ENCODE measurements at regions not wholly inside any gene's neighbourhood (a gene's known extent, or its start where the extent isn't known, plus 50 kb on each side); places are given as distances from the start of the nearest gene placed in this dataset.
"Not testable (repeated sequence)": the region's sequence is repeated elsewhere in the genome, so short reads cannot be mapped to it uniquely, and the experiment has no call there.

DNA sequence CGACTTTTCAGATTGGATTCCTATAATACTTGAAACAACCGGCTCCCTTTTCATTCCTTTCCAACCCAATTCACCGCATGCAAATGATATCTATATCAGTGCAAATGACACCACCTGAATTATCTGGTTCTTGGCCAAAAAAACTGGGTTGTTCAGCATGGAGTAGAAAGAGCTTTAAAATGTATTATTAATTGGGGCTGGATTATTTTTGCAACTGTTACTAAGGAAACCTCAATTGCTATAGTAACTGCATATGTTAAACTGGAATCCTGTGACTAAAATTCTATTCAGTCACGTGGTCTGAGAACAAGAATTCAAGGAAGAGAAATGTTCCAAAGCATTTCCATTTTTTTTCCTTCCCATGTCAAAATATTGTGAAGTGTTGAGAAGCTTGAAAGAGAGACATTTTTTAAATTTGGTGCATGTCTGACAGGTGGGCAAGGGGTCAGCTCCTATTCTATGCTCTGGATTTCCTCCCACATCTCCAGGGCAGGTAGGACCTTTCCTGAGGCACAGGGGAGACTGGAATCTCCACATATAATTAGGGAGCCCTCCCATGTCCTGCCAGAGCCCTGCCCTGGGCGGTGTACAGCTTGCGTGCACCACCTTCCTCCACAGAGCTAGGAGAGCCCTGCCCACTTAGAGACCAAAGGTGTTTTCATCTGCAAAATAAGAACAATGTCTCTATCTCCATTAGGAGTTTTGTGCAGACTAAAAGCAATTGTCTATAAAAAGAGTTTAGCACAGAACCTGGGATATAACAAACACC, 899.6 kb downstream of the TUBA3C start:
- DNase-seq (ENCODE audit: extremely low read depth in 1 of 4, low spot score in 3 of 4); intact Hi-C loops (cut with micrococcal nuclease); H3K9me1 ChIP-seq (ENCODE audit: control insufficient read depth, insufficient read depth, low read length); H3K36me3 ChIP-seq (ENCODE audit: control insufficient read depth, insufficient read depth, low read length); H3K27ac ChIP-seq (ENCODE audit: extremely low read depth, low read depth, low read length); CTCF ChIA-PET (ENCODE audit: low intra/inter-chr PET ratio); POLR2A ChIA-PET; H3K4me2 ChIP-seq (ENCODE audit: insufficient read depth, low read length); in situ Hi-C loops (cut with MboI); FAIRE-seq; H2AFZ ChIP-seq (ENCODE audit: low read depth, low read length); H3K79me2 ChIP-seq (ENCODE audit: control insufficient read depth, insufficient read depth, low read length); H4K20me1 ChIP-seq (replicated peaks; ENCODE audit: control insufficient read depth, insufficient read depth, low read length); H3K27me3 ChIP-seq (ENCODE audit: control insufficient read depth in 2 of 2, insufficient read depth in 2 of 2, low read length in 2 of 2); ATAC-seq; H3K9me3 ChIP-seq (replicated peaks; ENCODE audit: control insufficient read depth, insufficient read depth, low read depth, low read length); H3K4me3 ChIP-seq; H3K4me1 ChIP-seq (replicated peaks in 1 of 2; ENCODE audit: control insufficient read depth in 2 of 2, insufficient read depth in 2 of 2, low read length in 2 of 2); H3K9ac ChIP-seq (ENCODE audit: insufficient read depth in 1 of 2, low read depth in 2 of 2, low read length in 2 of 2); BruUV-seq (replicated peaks): not testable (repeated sequence)
- 0% methylated on average over 1 of the region's 6 CpGs for WGBS (ENCODE audit: insufficient coverage, low coverage, missing lambda C conversion rate)
- TF ChIP-seq, protein P1, sequence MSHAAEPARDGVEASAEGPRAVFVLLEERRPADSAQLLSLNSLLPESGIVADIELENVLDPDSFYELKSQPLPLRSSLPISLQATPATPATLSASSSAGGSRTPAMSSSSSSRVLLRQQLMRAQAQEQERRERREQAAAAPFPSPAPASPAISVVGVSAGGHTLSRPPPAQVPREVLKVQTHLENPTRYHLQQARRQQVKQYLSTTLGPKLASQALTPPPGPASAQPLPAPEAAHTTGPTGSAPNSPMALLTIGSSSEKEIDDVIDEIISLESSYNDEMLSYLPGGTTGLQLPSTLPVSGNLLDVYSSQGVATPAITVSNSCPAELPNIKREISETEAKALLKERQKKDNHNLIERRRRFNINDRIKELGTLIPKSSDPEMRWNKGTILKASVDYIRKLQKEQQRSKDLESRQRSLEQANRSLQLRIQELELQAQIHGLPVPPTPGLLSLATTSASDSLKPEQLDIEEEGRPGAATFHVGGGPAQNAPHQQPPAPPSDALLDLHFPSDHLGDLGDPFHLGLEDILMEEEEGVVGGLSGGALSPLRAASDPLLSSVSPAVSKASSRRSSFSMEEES (CRISPR knock-in tag; IDR thresholded peaks at IDR 0.05) = peak; percentile 73
- TF ChIP-seq RAD51 (IDR thresholded peaks at IDR 0.05; ENCODE audit: borderline replicate concordance, low read depth) = peak; percentile 36; the same call in 1 of the 2 replicates

DNA sequence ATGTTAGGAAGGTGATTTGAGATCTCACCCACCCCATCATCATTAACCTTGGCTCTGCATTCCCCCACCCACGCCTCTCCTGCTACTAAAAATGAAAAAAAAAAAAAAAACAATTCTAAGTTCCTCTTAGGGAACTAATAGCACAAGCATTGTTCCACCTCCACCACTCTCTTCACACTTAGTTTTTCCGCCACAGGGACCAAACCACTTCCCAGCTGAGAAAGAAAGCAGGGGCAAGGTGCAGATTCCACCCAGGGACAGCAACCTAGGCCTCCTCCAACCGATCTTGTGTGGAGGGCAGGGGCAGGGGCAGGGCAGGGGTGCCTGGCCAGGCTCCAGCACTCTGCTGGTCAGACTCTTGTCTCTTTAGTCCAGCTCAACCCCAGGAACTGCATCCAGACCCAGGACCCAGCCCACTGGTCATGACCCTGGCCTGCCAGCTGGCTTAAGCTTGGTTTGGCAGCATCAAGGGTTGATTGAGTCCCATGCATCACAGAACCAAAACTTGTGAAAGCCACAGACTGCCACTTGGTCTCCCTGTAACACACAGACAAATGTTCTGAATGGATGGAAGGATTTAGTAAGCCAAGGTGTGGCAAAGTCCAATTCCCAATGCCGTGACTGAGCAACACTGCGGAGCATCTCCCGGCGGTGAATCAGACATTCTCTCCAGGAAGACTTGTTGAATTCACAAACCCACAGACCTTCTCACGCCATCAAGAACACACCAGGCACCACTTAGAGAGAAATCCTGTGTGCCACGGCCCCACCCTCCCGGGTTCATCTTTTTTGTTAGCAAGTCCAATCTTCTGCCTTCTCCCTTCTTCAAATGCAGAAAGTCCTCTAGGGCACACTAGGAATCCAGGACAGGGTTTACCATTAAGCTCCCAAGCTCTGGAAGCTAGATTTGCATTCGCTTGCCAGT, 900.5 kb downstream of the TUBA3C start:
- ATAC-seq; H3K79me2 ChIP-seq (ENCODE audit: control insufficient read depth, insufficient read depth, low read length); POLR2A ChIA-PET; H3K9ac ChIP-seq (ENCODE audit: insufficient read depth in 1 of 2, low read depth in 2 of 2, low read length in 2 of 2); H3K4me3 ChIP-seq; CTCF ChIA-PET (ENCODE audit: low intra/inter-chr PET ratio); BruUV-seq (replicated peaks); H3K27me3 ChIP-seq (ENCODE audit: control insufficient read depth in 2 of 2, insufficient read depth in 2 of 2, low read length in 2 of 2); H3K9me3 ChIP-seq (replicated peaks; ENCODE audit: control insufficient read depth, insufficient read depth, low read depth, low read length); H3K4me1 ChIP-seq (replicated peaks in 1 of 2; ENCODE audit: control insufficient read depth in 2 of 2, insufficient read depth in 2 of 2, low read length in 2 of 2); in situ Hi-C loops (cut with MboI); H2AFZ ChIP-seq (ENCODE audit: low read depth, low read length); H3K27ac ChIP-seq (ENCODE audit: extremely low read depth, low read depth, low read length); H3K4me2 ChIP-seq (ENCODE audit: insufficient read depth, low read length); FAIRE-seq; H4K20me1 ChIP-seq (replicated peaks; ENCODE audit: control insufficient read depth, insufficient read depth, low read length); H3K9me1 ChIP-seq (ENCODE audit: control insufficient read depth, insufficient read depth, low read length); DNase-seq (ENCODE audit: extremely low read depth in 1 of 4, low spot score in 3 of 4); H3K36me3 ChIP-seq (ENCODE audit: control insufficient read depth, insufficient read depth, low read length); intact Hi-C loops (cut with micrococcal nuclease): not testable (repeated sequence)
- 8% methylated on average over 6 of the region's 11 CpGs for WGBS (ENCODE audit: insufficient coverage, low coverage, missing lambda C conversion rate)

Measured in K562 (cell line).